Upper lobe of left lung (tissue), 6 donors: ENCODE measurements at regions not wholly inside any gene's neighbourhood (a gene's known extent, or its start where the extent isn't known, plus 50 kb on each side); places are given as distances from the start of the nearest gene placed in this dataset.

Experiments used
- ATAC-seq, 2 donors: fragments of 200-7000 bp; cut with Tn5 transposase; one replicate each; pipeline ENCODE4 v1.9.1; 2022; ENCODE audit warnings: mild to moderate bottlenecking in 2 of 2, moderate library complexity in 2 of 2; ENCODE audit not compliant: low FRiP score in 2 of 2
- DNase-seq, 2 donors: peaks; one replicate each; pipeline ENCODE4 v3.0.0-alpha.2; 2019 to 2020
- H3K27ac ChIP-seq, 4 donors: fragments of 200-600 bp; sonication (generic); one replicate each; pipeline ENCODE4 v1.5.1; 2016 to 2019
- H3K27me3 ChIP-seq, 4 donors: fragments of 200-600 bp; sonication (generic); one replicate each; pipeline ENCODE4 v1.5.1; 2017 to 2019
- H3K36me3 ChIP-seq, 4 donors: fragments of 200-600 bp; sonication (generic); one replicate each; pipeline ENCODE4 v1.5.1; 2016 to 2019
- H3K4me1 ChIP-seq, 4 donors: fragments of 200-600 bp; sonication (generic); one replicate each; pipeline ENCODE4 v1.5.1; 2018 to 2019
- H3K4me3 ChIP-seq, 4 donors: fragments of 200-600 bp; sonication (generic); one replicate each; pipeline ENCODE4 v1.5.1; 2017 to 2019; ENCODE audit warnings: mild to moderate bottlenecking in 2 of 4, moderate library complexity in 1 of 4
- H3K9me3 ChIP-seq, 4 donors: fragments of 200-600 bp; sonication (generic); one replicate each; pipeline ENCODE4 v1.5.1; 2018 to 2019
- CTCF ChIP-seq, 6 experiments: fragments of 450-650 bp in 4 of 6; fragments of 200-600 bp in 2 of 6; sonication (generic) in 2 of 6; IDR thresholded peaks; one replicate each; pipeline ENCODE4 v1.5.1; 2016 to 2019; ENCODE audit warnings: antibody characterized with exemption in 6 of 6
- EP300 ChIP-seq, 4 donors: sonication (generic); formaldehyde crosslinking; IDR thresholded peaks; one replicate each; pipeline ENCODE4 v1.5.1; 2017; ENCODE audit warnings: antibody characterized with exemption in 4 of 4, control low read depth in 2 of 4
- POLR2A ChIP-seq, 4 donors: fragments of 450-650 bp; IDR thresholded peaks; one replicate each; pipeline ENCODE4 v1.5.1; 2016 to 2017; ENCODE audit warnings: antibody characterized with exemption in 4 of 4, mild to moderate bottlenecking in 2 of 4
- POLR2AphosphoS5 ChIP-seq, 2 donors: sonication (generic); formaldehyde crosslinking; IDR thresholded peaks; one replicate each; pipeline ENCODE4 v1.5.1; 2017; ENCODE audit warnings: antibody characterized with exemption in 2 of 2
- WGBS, 2 donors: methylation state at CpG; one replicate each; pipeline ENCODE4 v1.1.5; 2017 to 2018; 5-methylcytosine and 5-hydroxymethylcytosine counted together
- donor health status: DM: no; HTN: no; CAD: no; lungs with moderate emphysema.
- donor health status: DM: no; HTN: yes; CAD: no; lungs with severe emphysema.

GRCh38 chr6:21732731-21733130 is 139.2 kb downstream of the SOX4 start:
- no peak for TF ChIP-seq POLR2A (IDR thresholded peaks at IDR 0.05)
- TF ChIP-seq CTCF (IDR thresholded peaks at IDR 0.05): no peak
- no peak for TF ChIP-seq EP300 (IDR thresholded peaks at IDR 0.05)
- no peak for TF ChIP-seq POLR2AphosphoS5 (IDR thresholded peaks at IDR 0.05)
- H3K36me3 ChIP-seq: no peaks in the 10 kb centered on the region
- no peak overlapping the region for H3K27ac ChIP-seq
- no peak for DNase-seq
- H3K4me3 ChIP-seq: no peak overlapping the region
- 91 to 92% methylated on average over 2 of the region's 2 CpGs for WGBS, 2 donors
- peaks cover 0 to 14% (median 3%) of the 10 kb centered on the region in 4 donors for H3K4me1 ChIP-seq
- no peak for ATAC-seq
- H3K27me3 ChIP-seq: no peaks in the 10 kb centered on the region
- no peaks in the 10 kb centered on the region for H3K9me3 ChIP-seq

GRCh38 chr6:21733311-21733710 is 139.8 kb downstream of the SOX4 start:
- DNase-seq (no peak), ATAC-seq (no peak)
- no peaks in the 10 kb centered on the region for H3K9me3 ChIP-seq
- peaks cover 0 to 14% (median 6%) of the 10 kb centered on the region in 4 donors for H3K4me1 ChIP-seq
- TF ChIP-seq POLR2A (IDR thresholded peaks at IDR 0.05) (no peak), CTCF (IDR thresholded peaks at IDR 0.05) (no peak), EP300 (IDR thresholded peaks at IDR 0.05) (no peak), POLR2AphosphoS5 (IDR thresholded peaks at IDR 0.05) (no peak)
- WGBS, 2 donors: 54 to 74% methylated on average over 1 of the region's 1 CpG
- no peaks in the 10 kb centered on the region for H3K27me3 ChIP-seq
- no peaks in the 10 kb centered on the region for H3K36me3 ChIP-seq
- no peak overlapping the region for H3K27ac ChIP-seq
- H3K4me3 ChIP-seq: no peak overlapping the region

DNA sequence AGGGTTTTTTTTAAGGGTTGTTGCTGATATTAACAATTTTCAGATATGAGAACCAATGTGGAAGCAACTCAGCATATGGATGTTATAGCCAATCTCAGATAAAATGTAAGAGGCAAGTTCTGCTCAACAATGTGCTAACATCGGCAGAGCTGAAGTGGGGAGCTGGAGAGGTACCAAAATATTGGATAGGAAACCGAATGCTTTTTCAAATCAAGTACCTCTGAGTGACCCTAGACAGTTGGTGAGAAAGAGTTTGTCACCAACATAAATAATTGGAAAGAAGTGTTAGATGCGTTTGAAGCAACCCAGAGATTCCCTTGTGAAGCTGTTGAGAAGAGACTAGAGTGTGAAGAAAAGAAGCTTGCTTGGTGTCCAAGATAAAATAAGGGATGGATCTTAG is 140.7 kb downstream of the SOX4 start:
- WGBS, 2 donors: 69 to 70% methylated on average over 3 of the region's 3 CpGs
- Histone ChIP-seq H3K9me3 (no peaks in the 10 kb centered on the region), H3K36me3 (no peaks in the 10 kb centered on the region), H3K27ac (no peak overlapping the region), H3K27me3 (no peaks in the 10 kb centered on the region), H3K4me1 (peaks cover 2 to 16% (median 11%) of the 10 kb centered on the region in 4 donors), H3K4me3 (no peak overlapping the region)
- DNase-seq (no peak), ATAC-seq (no peak)
- TF ChIP-seq EP300 (IDR thresholded peaks at IDR 0.05) (no peak), POLR2A (IDR thresholded peaks at IDR 0.05) (no peak), CTCF (IDR thresholded peaks at IDR 0.05) (no peak), POLR2AphosphoS5 (IDR thresholded peaks at IDR 0.05) (no peak)

DNA sequence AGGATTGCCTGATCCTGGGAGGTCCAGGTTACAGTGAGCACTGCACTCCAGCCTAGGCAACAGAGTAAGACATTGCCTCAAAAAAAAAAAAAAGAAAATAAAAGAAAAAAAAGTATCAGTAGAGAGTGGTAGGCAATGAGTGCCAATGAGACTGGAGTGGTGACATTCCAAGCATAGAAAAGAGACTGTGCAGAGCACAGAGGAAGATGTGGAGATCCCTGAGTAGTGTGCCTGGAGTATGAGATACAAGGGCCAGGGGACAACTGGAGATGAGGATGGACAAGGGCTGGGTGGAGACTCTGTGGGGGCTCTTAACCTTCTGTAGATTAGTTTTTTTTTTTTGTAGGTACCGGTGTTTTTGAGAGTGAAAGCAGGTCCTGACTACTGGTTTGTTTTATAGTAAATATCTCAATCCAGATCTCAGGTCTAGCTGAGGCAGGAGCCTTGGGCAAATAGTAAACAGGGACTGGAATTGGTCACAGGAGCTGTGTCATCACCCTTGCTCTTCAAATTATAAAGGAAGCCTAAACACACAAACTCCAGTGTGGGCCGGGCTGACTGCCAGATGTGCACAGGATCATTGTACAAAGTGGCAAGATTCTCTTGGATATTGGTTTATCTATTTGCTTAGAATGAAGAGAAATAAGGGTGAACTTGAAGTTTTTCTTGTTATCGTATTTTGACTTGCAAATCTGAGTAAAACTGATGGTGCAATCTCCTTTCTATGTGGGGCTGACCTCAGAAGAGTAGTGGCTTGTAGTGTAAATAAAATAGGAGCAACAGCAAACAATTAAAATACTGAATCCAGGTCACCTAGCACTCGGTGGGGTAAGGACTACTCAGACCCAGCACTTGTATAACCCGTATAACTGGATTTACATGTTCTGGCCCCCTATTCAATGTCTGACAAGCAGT is 144.9 kb downstream of the SOX4 start:
- ATAC-seq (peak; percentile 61 to 86), DNase-seq (peak in 1 of 2 donors; percentile 45)
- H3K9me3 ChIP-seq: no peaks in the 10 kb centered on the region
- no peaks in the 10 kb centered on the region for H3K27me3 ChIP-seq
- peak overlapping the region; percentile 10 to 67 (median 38) for H3K27ac ChIP-seq
- TF ChIP-seq EP300 (IDR thresholded peaks at IDR 0.05) (peak in 1 of 4 donors; percentile 53), POLR2A (IDR thresholded peaks at IDR 0.05) (no peak)
- no peaks in the 10 kb centered on the region for H3K36me3 ChIP-seq
- 51 to 63% methylated on average over 5 of the region's 5 CpGs for WGBS, 2 donors
- H3K4me1 ChIP-seq: peaks cover 16 to 27% (median 19%) of the 10 kb centered on the region in 4 donors
- no peak overlapping the region for H3K4me3 ChIP-seq

DNA sequence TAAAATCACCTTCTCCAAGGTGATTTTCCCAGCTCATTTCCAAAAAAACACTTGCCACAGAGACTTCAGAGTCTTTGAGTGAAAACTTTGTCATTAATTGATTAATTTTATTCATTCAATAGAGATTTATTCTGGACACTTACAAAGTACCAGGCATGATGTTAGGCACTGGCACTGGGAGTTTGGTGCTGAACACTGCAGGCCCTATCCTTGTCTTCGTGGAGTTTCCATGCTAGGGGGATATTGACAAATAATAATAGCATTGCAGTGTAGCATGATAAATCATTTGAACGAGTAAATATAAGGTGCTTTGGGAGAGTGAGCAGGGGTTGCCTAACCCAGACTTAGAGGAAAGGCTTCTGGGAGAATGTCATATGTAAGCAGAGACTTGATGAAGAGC is 145.7 kb downstream of the SOX4 start:
- Histone ChIP-seq H3K27me3 (no peaks in the 10 kb centered on the region), H3K4me1 (peaks cover 16 to 27% (median 19%) of the 10 kb centered on the region in 4 donors), H3K27ac (peak overlapping the region in 1 of 4 donors; percentile 18), H3K4me3 (no peak overlapping the region), H3K9me3 (no peaks in the 10 kb centered on the region), H3K36me3 (no peaks in the 10 kb centered on the region)
- TF ChIP-seq EP300 (IDR thresholded peaks at IDR 0.05): no peak
- ATAC-seq (no peak), DNase-seq (no peak)
- 58 to 76% methylated on average over 2 of the region's 2 CpGs for whole genome bisulfite sequencing, 2 donors
